ENCODE measurements at regions not wholly inside any gene's neighbourhood (a gene's known extent, or its start where the extent isn't known, plus 50 kb on each side); places are given as distances from the start of the nearest gene placed in this dataset.

DNA sequence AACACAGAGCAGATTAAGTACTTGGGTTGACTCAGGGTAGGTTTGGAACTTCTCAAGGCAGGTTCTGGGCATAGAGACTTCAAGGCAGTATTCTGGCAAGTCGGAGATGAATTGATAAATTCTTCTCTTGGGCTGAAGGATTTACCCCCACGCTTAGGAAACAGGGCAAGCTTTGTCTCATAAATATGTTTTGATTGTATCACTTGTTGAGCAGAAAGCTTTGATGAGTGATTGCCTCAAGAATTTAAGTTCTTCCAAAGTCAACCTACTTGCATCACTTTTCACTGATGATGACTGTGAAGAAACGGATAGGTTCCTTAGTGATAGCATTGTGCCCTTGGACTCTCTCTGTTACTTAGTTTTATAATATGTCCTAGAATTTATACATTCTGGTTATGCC lies 258.6 kb upstream of the DACH1 start:
- TF ChIP-seq TARDBP (IDR thresholded peaks at IDR 0.05) (no peak), SP1 (IDR thresholded peaks at IDR 0.05) (no peak), PKNOX1 (IDR thresholded peaks at IDR 0.05) (no peak), ELF4 (IDR thresholded peaks at IDR 0.05) (no peak), FOXK2 (IDR thresholded peaks at IDR 0.05) (no peak), HDGF (IDR thresholded peaks at IDR 0.05; ENCODE audit: borderline replicate concordance) (no peak)
